ENCODE measurements at regions not wholly inside any gene's neighbourhood (a gene's known extent, or its start where the extent isn't known, plus 50 kb on each side); places are given as distances from the start of the nearest gene placed in this dataset.
"Not testable (repeated sequence)": the region's sequence is repeated elsewhere in the genome, so short reads cannot be mapped to it uniquely, and the experiment has no call there.

GRCh38 chr3:178217479-178217878 lies 318.8 kb upstream of the KCNMB2 start:
- no peak for DNase-seq
- no peak overlapping the region for H3K4me3 ChIP-seq
- H3K27me3 ChIP-seq, result no peaks in the 10 kb centered on the region
- no peaks in the 10 kb centered on the region for H3K4me1 ChIP-seq (ENCODE audit: insufficient read depth)
- H3K27ac ChIP-seq, result no peak overlapping the region
- intact Hi-C loops (cut with DNase I), result no loop called here
- no peak for TF ChIP-seq CTCF (IDR thresholded peaks at IDR 0.05)
- no peak for TF ChIP-seq POLR2A (IDR thresholded peaks at IDR 0.05)
- TF ChIP-seq EP300 (IDR thresholded peaks at IDR 0.05), result no peak
- WGBS, 3 donors, result 94 to 97% (median 96%) methylated on average over 2 of the region's 2 CpGs
- no peaks in the 10 kb centered on the region for H3K9me3 ChIP-seq
- H3K36me3 ChIP-seq, result no peaks in the 10 kb centered on the region

GRCh38 chr3:178218231-178218630 lies 318.0 kb upstream of the KCNMB2 start:
- intact Hi-C loops (cut with DNase I), result no loop called here
- Histone ChIP-seq H3K4me1 (ENCODE audit: insufficient read depth) (no peaks in the 10 kb centered on the region), H3K36me3 (no peaks in the 10 kb centered on the region), H3K9me3 (no peaks in the 10 kb centered on the region), H3K4me3 (no peak overlapping the region), H3K27ac (no peak overlapping the region), H3K27me3 (no peaks in the 10 kb centered on the region)
- TF ChIP-seq CTCF (IDR thresholded peaks at IDR 0.05) (no peak), POLR2A (IDR thresholded peaks at IDR 0.05) (no peak), EP300 (IDR thresholded peaks at IDR 0.05) (no peak)
- DNase-seq, result no peak

DNA sequence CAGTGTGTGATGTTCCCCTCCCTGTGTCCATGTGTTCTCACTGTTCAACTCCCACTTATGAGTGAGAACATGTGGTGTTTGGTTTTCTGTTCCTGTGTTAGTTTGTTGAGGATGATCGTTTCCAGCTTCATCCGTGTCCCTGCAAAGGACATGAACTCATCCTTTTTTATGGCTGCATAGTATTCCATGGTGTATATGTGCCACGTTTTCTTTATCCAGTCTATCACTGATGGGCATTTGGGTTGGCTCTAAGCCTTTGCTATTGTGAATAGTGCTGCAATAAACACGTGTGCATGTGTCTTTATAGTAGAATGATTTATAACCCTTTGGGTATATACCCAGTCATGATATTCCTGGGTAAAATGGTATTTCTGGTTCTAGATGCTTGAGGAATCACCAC lies 316.6 kb upstream of the KCNMB2 start:
- DNase-seq; H3K36me3 ChIP-seq; H3K27me3 ChIP-seq; H3K4me1 ChIP-seq (ENCODE audit: insufficient read depth); H3K4me3 ChIP-seq; intact Hi-C loops (cut with DNase I); H3K27ac ChIP-seq; H3K9me3 ChIP-seq: not testable (repeated sequence)
- WGBS, 3 donors, result 85 to 92% (median 86%) methylated on average over 4 of the region's 4 CpGs

DNA sequence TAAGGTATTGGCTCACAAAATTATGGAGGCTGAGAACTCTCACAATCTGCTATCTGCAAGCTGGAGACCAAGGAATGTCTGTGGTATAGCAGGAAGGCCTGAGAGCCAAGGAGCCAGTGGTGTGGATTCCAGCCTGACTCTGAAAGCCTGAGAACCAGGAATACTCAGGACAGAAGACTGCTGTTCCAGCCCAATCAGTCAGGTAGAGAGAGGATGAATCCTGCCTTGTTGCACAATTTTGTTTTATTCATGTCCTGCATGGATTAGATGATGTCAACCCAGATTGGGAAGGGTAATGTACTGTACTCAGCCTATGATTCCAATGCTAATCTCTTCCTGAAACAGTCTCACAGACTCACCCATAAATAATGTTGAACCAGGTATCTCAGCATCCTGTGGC lies 312.4 kb upstream of the KCNMB2 start:
- Histone ChIP-seq H3K9me3 (no peaks in the 10 kb centered on the region), H3K36me3 (no peaks in the 10 kb centered on the region), H3K4me1 (ENCODE audit: insufficient read depth) (no peaks in the 10 kb centered on the region), H3K27ac (no peak overlapping the region), H3K27me3 (no peaks in the 10 kb centered on the region), H3K4me3 (no peak overlapping the region)
- intact Hi-C loops (cut with DNase I), result no loop called here
- TF ChIP-seq EP300 (IDR thresholded peaks at IDR 0.05) (no peak), CTCF (IDR thresholded peaks at IDR 0.05) (no peak), POLR2A (IDR thresholded peaks at IDR 0.05) (no peak)
- DNase-seq, result no peak

- TF ChIP-seq POLR2A (IDR thresholded peaks at IDR 0.05), result no peak
- TF ChIP-seq EP300 (IDR thresholded peaks at IDR 0.05), result no peak
- no peak for TF ChIP-seq CTCF (IDR thresholded peaks at IDR 0.05)
- DNase-seq, result no peak
- Histone ChIP-seq H3K9me3 (no peaks in the 10 kb centered on the region), H3K4me1 (ENCODE audit: insufficient read depth) (no peaks in the 10 kb centered on the region), H3K36me3 (no peaks in the 10 kb centered on the region), H3K27ac (no peak overlapping the region), H3K27me3 (no peaks in the 10 kb centered on the region), H3K4me3 (no peak overlapping the region)
- intact Hi-C loops (cut with DNase I), result no loop called here
- 91 to 93% (median 93%) methylated on average over 2 of the region's 2 CpGs for WGBS, 3 donors
Observed at GRCh38 chr3:178226094-178226493, 310.1 kb upstream of the KCNMB2 start.

All from ovary (tissue), 7 donors.